ENCODE measurements at regions not wholly inside any gene's neighbourhood (a gene's known extent, or its start where the extent isn't known, plus 50 kb on each side); places are given as distances from the start of the nearest gene placed in this dataset.

DNA sequence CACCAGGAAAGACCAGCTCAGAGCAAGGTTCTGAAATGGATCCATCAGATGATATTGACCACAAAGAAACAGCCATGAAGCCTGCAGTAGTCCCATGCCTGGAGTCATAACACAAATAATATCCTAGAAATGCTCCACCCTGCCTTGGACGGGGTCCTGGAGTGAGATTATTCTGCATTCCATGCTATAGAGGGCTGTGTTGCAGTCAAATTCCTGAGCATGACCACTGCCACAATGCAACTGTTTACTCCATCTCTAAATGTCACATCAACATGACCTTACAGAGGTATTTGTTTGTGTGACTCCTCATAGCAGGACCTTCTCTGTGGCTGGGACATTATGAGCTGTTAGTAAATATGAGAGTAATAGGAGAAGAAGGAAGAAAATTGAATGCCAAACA, 257.5 kb upstream of the TCF21 start:
- DNase-seq (ENCODE audit: low read depth): no peak

GRCh38 chr6:133632206-133632605, 256.7 kb upstream of the TCF21 start:
- DNase-seq (ENCODE audit: low read depth): no peak

GRCh38 chr6:133632906-133633305, 256.0 kb upstream of the TCF21 start:
- no peak for DNase-seq (ENCODE audit: low read depth)

DNA sequence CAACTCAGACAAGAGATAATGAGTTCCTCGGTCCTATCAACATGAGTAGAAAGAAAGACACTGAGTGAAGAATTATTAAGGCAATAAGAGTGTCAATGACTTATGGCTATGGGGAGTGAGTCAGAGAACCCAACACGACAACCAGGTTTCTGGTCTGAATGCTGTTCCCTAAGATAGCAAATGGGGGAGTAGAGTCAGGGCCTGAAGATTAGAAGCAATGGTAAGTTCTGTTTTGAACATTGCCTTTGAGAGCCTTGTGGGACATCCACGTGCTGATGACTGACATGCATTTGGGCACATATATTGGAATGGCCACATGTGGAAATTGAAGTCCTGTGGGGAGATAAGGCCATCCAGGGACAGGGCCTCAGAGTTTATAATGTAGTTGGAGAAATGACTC, 254.4 kb upstream of the TCF21 start:
- DNase-seq (ENCODE audit: low read depth): no peak

DNA sequence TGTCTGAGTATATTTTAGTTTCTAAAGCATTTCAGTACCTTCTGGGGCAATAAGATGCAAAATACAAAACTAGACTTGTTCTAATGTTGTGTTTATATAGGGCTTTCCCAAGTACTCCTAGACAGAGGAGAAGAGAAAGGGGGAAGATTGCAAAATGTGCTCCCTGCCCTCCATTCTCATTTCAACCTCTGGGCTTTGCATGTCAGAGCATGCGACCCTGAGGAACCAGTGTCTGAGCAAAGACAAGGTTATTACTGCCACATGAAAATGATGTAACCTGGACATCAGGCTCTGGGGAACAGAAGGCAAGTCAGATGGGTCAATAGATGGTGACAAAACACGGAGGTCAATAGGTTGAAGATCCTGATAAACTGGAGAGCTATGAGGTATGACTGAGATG, 253.5 kb upstream of the TCF21 start:
- DNase-seq (ENCODE audit: low read depth): no peak

GRCh38 chr6:133637436-133637835, 251.5 kb upstream of the TCF21 start:
- DNase-seq (ENCODE audit: low read depth): no peak

DNA sequence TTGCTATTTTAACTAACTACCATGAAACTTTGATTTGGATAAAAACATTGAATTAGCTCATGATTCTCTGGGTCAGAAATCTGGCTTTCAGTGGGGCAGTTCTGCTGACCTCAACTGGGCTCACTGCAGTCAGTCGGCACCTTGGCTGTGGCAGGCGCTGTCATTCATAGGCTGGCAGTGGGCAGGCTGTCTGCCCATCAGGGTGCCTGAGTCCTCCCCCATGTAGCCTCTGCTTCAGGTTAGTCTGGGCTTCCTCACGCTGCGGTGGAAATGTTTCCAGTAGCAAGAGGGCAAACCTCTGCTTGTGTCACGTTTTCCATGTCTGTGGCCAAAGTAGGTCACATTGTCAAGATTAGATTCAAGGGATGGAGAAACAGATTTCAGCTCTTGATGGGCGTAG, 251.0 kb upstream of the TCF21 start:
- no peak for DNase-seq (ENCODE audit: low read depth)

DNA sequence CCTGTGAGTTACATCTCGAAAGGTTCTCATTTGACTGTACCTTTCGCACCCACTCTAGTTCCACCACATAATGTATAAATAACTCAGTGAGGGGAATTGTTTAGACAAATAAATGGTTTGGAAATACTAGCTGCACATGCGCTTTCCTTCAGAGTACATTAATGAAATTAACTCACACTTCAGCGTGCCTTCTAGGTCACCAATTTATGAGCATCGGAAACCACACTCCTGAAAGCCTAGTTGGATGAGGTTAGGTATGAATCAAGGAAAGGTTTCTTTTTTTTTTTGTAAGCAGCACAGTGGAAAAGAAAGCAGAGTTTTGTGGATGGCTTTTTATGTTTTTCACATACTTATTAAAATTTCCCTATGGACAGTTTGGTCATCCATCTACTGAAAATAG, 247.8 kb upstream of the TCF21 start:
- no peak for DNase-seq (ENCODE audit: low read depth)

GRCh38 chr6:133644548-133644891, 244.4 kb upstream of the TCF21 start:
- DNase-seq (ENCODE audit: low read depth): no peak

- DNase-seq (ENCODE audit: low read depth): no peak
Observed at GRCh38 chr6:133644892-133645619, 243.9 kb upstream of the TCF21 start.

GRCh38 chr6:133645966-133646740, 242.8 kb upstream of the TCF21 start:
- no peak for DNase-seq (ENCODE audit: low read depth)

DNA sequence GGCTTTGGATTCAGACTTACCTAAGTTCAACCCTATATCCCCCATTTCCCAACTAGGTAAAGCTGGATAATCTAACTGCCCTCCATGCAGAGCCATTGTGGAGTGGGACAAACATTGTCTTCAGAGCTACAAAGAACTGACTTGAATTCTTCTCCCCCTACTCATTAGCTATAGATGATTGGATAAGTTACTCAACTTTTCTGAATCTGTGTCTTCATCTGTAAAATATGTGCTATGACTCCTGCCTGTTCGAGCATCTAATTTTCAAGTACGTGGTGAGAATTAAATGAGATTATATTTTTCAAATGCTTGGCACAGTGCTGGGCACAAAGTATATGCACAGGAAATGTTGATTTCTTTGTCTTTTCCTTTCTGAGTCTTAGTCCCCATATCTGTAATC, 240.3 kb upstream of the TCF21 start:
- DNase-seq (ENCODE audit: low read depth): no peak

DNA sequence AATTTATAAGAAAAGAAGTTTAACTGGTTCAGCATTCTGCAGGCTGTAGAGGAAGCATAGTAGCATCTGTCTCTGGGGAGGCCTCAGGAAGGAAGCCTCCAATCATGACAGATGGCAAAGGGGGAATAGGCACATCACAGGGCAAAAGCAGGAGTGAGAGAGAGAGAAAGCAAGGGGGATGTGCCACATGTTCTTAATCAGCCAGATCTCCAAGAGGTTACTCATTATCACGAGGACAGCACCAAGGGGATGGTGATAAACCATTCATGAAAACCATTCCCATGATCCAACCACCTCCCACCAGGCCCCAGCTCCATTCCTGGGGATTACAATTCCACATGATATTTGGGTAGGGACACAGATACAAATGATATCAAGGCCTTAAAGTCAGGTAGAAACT, 217.5 kb upstream of the TCF21 start:
- no peak for DNase-seq (ENCODE audit: low read depth)

DNA sequence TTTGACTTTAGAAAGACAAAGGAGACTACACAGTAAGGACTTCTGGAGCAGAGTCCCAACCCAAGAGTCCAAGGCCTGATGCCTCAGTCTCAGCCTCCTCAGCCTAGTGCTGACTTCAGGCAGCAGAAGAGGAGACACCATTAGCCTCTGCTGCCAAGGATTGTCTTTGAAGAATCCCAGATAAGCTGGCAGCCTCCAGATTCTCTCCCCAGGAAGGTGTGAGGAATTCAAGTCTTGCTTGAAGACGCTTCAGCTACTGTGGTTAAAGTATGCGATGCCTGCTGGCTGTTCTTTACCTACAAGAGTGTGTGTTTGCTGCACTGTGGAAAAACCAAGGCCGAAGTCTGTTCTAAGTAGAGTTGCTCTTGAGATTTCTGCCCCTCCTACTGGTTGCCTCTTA, 215.9 kb upstream of the TCF21 start:
- DNase-seq (ENCODE audit: low read depth): no peak

DNA sequence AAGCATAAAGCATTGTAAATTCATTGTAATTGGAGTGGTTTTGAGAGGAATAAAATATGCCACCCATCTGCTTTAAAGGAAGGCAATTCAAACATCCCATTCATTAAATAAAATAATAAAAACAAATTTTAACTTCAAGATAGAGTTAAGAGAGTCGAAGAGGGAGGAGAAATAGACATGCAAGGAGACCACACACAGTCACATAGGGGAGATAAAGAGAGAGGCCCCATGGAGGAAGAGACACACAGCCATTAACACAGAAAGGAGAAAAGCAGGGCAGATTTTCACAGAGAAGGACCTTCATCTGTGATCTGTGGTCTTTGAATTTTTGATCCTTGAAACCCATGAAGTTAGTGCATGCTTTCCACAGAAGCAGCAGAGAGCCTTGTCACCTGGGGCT, 214.3 kb upstream of the TCF21 start:
- no peak for DNase-seq (ENCODE audit: low read depth)

- DNase-seq (ENCODE audit: low read depth): no peak
Observed at GRCh38 chr6:133680994-133681393, 207.9 kb upstream of the TCF21 start.

DNA sequence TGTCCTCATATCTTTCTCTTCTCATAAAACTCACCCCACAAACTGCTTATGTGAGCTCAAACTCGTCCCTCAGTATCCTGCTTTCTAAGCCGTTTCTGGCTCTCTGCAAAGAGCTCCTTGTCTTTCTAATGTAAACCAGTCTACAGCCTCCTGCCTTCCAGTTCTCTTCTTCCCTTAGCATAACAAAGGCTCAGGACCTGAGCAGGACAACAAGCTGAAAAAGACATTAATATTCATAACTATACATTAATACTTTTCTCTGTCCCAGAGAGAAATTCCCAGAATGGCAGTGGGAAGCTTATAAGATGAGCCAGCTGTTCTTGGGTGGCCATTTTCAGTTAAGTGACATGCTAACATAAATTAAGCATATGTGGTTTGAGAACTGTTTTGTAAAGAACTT, 207.0 kb upstream of the TCF21 start:
- DNase-seq (ENCODE audit: low read depth): no peak

DNA sequence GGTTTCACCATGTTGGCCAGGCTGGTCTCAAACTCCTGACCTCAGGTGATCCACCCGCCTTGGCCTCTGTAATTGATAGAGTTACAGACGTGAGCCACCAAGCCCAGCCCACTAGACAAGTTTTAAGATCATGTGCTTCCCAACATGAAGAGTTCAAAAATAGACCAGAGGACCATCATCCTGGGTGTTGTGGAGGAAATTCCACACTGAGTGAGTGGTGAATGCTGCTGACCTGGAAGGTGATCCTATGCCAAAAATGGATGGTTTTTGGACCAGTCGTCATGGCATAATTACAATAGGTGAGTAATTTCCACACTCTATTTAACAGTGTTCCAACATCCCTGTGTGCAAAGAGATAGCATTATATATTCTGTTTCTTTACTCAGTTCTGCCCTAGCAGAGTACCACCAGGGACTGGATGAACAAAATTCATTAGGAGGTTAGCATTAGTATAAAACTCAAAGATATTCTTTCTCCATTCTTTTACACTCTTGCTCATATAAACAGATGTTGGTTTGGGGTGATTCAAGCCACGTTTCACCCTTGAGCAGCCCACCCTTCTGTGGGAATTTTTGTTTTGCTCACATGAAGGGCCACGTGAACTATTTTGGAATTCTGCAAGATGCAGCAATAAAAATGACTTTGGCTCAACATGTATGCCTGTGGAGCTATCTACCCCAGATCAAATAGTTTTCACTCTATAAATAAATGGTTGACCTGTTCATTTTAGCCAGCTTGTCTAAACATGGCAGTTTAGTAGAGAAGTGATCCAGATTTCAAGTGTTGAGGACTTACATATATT, 206.2 kb upstream of the TCF21 start:
- no peak for DNase-seq (ENCODE audit: low read depth)

DNA sequence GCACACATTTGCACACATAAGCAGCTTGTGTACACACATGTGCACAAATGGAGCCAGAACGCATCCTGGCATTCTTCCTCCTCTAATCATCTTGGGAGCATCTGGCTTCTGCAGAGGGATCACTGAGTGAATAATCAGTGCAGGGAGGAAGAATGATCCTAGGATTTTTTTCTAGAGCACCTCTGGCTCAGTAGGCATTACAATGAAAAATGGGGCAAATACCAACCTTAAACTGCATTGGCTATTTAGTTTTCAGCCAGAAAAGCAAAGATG, 205.7 kb upstream of the TCF21 start:
- no peak for DNase-seq (ENCODE audit: low read depth)

DNA sequence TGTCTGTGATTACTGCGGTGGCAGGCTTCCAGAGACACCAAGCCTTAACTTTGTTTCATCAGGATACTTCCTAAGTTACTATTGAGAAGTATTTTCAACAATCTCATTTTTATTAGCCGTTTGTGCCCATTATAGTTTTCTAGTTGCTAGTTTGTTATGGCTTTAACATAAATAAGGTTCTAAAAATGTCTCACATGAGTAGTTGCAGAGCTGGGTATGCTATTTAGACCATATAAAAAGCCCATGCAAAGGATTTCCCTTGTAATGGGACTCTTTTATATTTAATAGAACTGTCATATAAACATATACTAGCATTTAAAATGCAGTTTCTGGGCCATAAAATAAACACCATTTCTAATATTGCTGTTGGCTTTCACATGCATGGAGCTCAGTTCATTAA, 205.3 kb upstream of the TCF21 start:
- DNase-seq (ENCODE audit: low read depth): no peak

GRCh38 chr6:133688705-133689492, 200.0 kb upstream of the TCF21 start:
- DNase-seq (ENCODE audit: low read depth): no peak

GRCh38 chr6:133689863-133690262, 199.1 kb upstream of the TCF21 start:
- DNase-seq (ENCODE audit: low read depth): no peak

DNA sequence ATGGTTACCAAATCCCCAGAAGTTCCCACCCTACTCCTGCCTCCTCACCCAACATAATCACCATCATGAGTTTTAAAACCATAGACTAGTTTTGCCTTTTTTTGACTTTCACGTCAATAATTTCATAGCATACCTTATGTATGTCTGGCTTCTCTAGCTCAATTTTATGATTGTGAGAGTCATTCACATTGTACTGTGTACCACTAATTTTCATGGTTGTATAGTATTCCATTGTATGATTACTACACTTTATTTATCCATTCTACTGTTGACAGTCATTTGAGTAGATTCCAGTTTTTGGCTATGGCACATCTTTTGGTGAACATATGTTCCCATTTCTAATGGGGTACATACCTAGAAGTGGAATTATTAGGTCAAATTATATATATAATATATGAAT, 195.3 kb upstream of the TCF21 start:
- no peak for DNase-seq (ENCODE audit: low read depth)
